ENCODE measurements at regions not wholly inside any gene's neighbourhood (a gene's known extent, or its start where the extent isn't known, plus 50 kb on each side); places are given as distances from the start of the nearest gene placed in this dataset.

GRCh38 chr1:112177314-112177713 is 187.8 kb upstream of the KCND3 start:
- intact Hi-C loops (cut with DNase I): loop anchor here (10.0 kb wide), 1 partner anchor 53 kb away; no protein-coding TSS in a partner anchor
- DNase-seq (ENCODE audit: low spot score): no peak

GRCh38 chr1:112188611-112189010 is 199.1 kb upstream of the KCND3 start:
- intact Hi-C loops (cut with DNase I): no loop called here
- DNase-seq (ENCODE audit: low spot score): no peak

DNA sequence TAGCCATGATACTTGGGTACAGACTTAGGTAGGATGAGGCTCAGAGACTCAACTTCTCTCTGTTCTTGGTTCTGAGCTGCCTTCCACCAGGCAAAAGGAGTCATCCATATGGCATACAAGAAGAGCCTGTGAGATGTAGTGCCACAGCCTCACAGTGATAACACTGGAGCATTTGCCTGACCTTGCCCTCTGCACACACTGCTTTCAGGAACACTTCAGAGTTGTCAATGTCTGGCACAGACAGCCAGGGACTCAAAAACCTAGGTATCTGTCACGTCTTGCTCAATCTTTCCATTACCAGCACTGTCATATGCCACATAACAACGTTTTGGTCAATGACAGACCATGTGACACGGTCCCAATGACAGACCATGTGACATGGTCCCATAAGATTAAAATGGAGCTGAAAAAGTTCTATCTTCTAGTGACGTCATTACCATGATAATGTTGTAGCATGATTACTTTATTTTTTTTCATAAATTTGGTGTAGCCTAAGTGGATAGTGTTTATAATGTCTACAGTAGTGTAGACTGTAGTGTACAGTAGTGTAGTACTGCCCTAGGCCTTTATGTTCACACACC is 199.9 kb upstream of the CTTNBP2NL start:
- DNase-seq (ENCODE audit: low spot score): no peak
- intact Hi-C loops (cut with DNase I): no loop called here

- intact Hi-C loops (cut with DNase I): no loop called here
- no peak for DNase-seq (ENCODE audit: low spot score)
These were observed 199.3 kb upstream of the CTTNBP2NL start for GRCh38 chr1:112196731-112197130.

- intact Hi-C loops (cut with DNase I): no loop called here
- DNase-seq (ENCODE audit: low spot score): no peak
These were observed 186.5 kb upstream of the CTTNBP2NL start for GRCh38 chr1:112209493-112209892.

DNA sequence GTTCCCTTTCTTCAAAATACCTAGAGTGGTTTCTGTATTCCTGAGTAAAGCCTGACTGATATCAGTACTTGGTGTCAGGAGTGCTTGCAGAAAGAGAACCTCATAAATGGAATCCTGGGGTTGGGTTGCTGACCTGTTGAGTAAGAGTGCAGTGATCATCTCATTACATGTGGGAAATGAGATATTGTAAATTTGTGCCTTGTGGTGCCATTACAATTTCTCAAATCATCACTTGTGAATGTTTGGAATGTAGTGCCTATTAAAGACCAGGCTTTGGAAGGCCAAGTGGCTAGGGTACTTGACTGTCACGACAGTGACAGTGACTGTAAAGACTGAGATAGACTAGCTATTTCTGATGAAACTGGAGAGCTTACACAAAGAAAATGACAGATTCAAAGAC is 176.7 kb upstream of the CTTNBP2NL start:
- intact Hi-C loops (cut with DNase I): no loop called here
- no peak for DNase-seq (ENCODE audit: low spot score)

DNA sequence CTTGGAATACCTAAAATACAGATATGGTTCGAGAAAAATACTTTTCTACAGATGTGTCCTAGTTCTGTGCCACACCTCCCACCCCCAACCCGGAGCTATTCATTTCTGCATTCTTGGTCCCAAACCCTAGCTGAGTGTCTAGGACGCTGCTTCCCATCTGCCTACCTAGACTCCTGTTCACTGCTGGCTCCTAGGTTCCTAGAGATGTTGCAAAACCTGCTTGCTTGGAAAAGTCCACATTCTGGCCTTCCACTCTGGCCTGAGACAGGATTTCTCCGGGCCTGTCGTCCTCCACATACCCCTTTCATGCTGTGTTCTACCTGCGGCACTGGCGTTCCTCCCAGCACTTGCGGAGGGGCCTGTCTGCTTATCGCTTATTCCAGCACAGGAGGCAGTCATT is 165.8 kb upstream of the CTTNBP2NL start:
- DNase-seq (ENCODE audit: low spot score): no peak
- intact Hi-C loops (cut with DNase I): no loop called here

DNA sequence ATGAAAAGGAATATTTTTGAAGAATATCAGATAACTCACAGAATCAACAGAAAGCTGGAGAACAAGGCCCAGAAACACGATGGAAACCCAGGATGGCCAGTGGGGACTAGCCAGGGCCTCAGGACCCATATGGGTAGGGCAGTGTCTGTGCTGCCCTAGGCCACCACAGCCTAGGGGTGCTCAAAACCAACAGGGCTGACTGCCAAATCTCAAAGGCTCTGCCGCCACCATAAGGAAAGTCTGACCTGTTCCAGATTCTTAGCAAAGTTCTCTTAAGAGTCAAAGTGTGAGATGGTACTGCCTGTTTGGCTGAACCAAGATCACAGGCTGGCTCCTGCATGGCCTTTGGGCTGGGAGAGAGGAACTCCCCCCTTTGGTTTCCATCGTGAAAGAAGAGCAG is 164.7 kb upstream of the CTTNBP2NL start:
- intact Hi-C loops (cut with DNase I): no loop called here
- DNase-seq (ENCODE audit: low spot score): no peak

GRCh38 chr1:112232848-112233247 is 163.2 kb upstream of the CTTNBP2NL start:
- intact Hi-C loops (cut with DNase I): no loop called here
- no peak for DNase-seq (ENCODE audit: low spot score)

DNA sequence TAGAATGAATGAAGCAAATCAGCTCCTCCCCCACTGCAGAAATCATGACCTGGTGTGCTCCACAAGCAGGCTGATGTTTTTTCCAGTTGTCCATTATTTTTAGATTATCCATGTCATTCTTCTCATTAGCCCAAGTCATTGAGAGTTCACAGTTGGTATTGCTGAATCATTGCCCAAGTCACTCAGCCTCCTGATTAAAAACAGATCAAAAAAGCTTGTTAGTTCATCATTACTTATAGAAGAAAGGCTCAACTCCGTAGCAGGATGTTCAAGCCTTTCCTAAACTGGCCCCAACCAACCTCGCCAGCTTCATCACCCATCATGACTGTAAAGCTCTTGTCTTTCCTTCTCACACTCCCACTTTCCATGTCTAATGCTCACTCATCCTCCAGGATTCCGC is 161.3 kb upstream of the CTTNBP2NL start:
- intact Hi-C loops (cut with DNase I): no loop called here
- DNase-seq (ENCODE audit: low spot score): no peak

- DNase-seq (ENCODE audit: low spot score): no peak
- intact Hi-C loops (cut with DNase I): no loop called here
These were observed 157.9 kb upstream of the CTTNBP2NL start for GRCh38 chr1:112237983-112238545.

- intact Hi-C loops (cut with DNase I): no loop called here
- no peak for DNase-seq (ENCODE audit: low spot score)
These were observed 156.2 kb upstream of the CTTNBP2NL start for GRCh38 chr1:112239683-112240330.

DNA sequence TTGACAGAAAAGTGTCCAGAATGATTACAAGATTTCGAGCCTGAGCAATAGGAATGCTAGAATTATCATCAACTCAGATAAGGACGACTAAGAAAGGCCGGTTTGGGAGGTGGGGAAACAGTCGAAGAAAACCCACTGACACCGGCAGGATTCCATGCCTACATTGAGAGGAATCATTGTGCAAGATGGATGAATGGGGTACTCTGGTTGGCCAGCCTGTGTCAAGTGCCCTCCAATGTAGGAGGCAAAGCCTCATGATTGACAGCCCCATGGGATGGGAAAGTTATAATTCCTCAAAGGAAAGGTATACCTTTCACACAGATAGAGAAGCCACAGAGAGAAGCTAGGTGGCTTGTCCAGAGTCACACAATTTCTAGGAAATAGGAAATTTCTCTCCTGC is 153.5 kb upstream of the CTTNBP2NL start:
- intact Hi-C loops (cut with DNase I): no loop called here
- no peak for DNase-seq (ENCODE audit: low spot score)

DNA sequence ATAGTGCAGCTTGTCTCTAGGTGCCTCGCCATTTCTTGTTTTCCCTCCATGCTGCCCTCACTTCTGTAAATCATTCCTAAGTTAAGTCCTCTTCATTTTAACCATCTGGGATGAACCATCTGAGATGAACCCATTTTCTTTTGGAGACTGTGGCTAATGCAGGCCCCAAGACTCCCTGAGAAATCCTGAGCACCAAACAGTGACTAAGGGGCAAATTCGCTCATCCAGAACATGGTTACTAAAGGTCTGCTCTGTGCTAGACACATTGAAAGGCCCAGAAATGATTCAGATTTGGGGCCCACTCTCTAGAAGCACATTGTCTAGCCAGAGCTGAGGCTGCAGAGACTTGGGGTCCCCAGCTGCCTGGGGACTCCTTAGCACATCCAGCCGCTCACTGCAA is 151.9 kb upstream of the CTTNBP2NL start:
- DNase-seq (ENCODE audit: low spot score): no peak
- intact Hi-C loops (cut with DNase I): no loop called here

DNA sequence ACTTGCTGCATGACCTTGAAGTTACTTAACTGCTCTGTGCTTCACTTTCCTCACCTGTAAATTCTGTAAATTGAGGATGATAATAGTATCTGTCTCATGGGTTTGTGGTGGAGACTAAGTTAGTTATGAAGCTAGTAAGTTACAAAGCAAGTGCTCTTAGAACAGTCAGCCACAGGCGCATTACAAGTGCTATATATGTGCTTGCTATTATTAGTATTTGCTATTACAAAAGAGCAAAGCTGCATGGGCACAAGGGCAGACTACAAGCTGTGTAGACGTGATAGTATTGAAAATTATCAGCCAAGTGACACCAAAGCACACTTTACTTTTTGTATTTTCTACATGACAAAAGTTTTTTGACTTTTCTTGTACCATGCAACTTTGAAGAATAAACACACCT is 150.9 kb upstream of the CTTNBP2NL start:
- intact Hi-C loops (cut with DNase I): no loop called here
- no peak for DNase-seq (ENCODE audit: low spot score)

DNA sequence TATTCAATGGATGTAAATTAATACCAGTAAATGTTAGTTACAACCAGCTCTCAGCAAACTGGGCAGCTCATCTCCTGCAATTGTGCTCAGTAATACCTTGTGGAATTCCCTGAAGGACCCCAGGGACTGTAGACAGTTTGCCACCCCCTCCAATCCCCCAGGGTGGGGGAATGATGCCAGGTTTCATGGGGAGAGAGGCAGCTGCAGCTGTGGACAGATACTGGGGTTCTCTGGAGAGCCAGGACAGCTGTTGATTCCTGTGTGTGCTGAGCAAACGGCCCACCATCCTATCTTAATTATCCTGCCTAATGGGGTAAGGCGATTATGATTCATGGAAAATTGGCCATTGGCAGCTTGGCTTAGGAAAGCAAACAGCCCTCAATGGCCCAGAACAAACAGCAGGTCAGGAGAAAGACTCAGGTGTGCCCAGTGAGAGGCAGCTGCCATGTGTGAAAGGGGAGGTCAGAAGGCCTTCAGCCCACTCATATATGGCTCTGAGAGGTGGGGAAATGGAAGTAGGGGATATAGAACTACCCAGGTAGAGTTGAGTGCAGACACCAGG is 148.9 kb upstream of the CTTNBP2NL start:
- intact Hi-C loops (cut with DNase I): no loop called here
- no peak for DNase-seq (ENCODE audit: low spot score)

DNA sequence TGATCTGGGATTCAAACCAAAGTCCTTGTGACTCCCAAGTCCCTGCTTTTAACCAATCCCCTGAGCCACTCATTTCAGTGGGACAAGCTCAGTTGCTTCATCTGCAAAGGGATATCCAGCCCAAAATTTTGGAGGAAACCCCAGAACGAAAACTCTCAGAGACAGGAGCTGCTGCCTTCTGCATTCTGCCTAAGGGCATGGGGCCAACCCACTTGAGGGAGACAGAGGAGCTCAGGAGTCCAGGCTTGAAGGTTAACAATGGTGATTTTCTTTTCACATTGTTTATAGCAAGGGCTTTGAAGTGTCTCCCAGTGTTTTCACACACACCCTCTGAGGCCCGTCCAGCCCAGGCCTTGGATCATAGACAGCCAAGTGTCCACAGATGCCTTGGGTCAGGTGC is 148.1 kb upstream of the CTTNBP2NL start:
- intact Hi-C loops (cut with DNase I): no loop called here
- no peak for DNase-seq (ENCODE audit: low spot score)

DNA sequence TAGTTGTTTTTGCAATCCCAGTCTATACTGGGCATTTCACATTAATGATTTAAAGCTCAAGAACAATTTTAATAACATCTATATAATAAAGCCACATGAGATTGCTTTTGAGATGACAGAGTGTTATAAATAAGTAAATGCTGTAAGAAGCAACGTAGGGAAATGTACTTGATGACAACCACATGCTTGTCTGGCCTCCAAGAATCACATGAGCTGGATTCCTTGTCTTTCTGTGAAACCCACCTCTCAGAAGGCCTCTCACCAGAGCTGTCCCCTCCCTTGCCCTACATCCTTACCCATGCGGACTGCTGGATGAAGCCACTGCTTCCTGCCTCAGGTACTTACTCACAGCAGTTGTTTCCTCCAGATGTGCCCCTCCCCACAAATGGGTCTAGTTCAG is 145.1 kb upstream of the CTTNBP2NL start:
- intact Hi-C loops (cut with DNase I): no loop called here
- DNase-seq (ENCODE audit: low spot score): no peak

DNA sequence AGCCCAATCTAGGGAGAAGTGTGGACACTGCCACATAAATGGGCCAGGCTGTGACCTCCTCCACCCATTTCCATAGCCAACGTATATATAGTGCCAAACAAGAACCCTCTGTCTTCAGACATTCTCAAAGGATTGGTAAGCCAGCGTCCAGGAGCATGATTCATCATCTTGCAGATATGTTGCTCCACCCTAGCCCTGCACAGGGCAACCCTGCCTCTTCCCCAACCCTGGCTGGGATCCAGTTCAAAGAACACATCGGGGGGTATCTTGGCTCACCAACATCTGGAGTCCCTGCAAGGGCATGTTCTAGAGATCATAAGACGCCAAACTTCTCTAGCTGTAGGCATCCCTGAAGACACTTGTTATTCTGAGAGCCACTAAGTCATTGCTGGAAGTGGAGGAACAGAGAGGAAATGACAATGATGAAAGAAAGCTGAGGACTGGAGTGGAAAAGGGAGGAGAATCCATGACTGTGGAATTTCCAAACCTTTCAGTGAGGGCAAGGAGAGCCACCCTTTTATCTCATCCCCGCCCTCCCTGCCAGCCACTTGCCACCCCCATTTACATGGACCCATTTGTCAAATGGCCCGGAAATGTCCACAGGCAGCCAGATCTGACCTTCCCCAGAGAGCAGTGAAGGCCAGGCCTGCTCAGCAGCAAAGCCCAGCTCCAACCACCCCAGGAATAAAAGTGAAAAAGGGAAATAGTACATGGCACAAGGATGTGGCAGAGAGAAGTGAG is 144.1 kb upstream of the CTTNBP2NL start:
- intact Hi-C loops (cut with DNase I): no loop called here
- no peak for DNase-seq (ENCODE audit: low spot score)

GRCh38 chr1:112253366-112253765 is 142.6 kb upstream of the CTTNBP2NL start:
- DNase-seq (ENCODE audit: low spot score): no peak
- intact Hi-C loops (cut with DNase I): no loop called here

DNA sequence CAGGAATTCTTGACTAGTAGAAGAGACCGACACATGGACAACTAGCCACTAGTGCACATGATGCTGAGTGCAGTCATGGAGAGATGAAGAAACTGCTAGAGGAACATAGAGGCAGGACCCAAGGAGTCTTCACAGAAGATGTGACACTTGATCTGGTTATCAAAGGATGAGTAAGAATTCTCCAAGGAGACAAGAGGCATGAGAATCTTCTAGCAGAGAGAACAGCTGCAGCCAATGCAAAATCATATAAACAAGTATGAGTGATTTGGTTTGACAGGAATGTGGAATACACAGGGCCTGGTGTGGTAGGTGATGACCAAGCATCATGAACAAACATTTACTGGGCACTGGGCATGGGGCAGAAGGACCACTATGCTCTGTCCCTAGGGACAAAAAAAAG is 140.9 kb upstream of the CTTNBP2NL start:
- intact Hi-C loops (cut with DNase I): no loop called here

More for the DNA sequence above, 140.9 kb upstream of the CTTNBP2NL start:
- DNase-seq (ENCODE audit: low spot score): no peak

Data from cardiac septum (tissue), 1 donor.